ENCODE measurements at regions not wholly inside any gene's neighbourhood (a gene's known extent, or its start where the extent isn't known, plus 50 kb on each side); places are given as distances from the start of the nearest gene placed in this dataset.

DNA sequence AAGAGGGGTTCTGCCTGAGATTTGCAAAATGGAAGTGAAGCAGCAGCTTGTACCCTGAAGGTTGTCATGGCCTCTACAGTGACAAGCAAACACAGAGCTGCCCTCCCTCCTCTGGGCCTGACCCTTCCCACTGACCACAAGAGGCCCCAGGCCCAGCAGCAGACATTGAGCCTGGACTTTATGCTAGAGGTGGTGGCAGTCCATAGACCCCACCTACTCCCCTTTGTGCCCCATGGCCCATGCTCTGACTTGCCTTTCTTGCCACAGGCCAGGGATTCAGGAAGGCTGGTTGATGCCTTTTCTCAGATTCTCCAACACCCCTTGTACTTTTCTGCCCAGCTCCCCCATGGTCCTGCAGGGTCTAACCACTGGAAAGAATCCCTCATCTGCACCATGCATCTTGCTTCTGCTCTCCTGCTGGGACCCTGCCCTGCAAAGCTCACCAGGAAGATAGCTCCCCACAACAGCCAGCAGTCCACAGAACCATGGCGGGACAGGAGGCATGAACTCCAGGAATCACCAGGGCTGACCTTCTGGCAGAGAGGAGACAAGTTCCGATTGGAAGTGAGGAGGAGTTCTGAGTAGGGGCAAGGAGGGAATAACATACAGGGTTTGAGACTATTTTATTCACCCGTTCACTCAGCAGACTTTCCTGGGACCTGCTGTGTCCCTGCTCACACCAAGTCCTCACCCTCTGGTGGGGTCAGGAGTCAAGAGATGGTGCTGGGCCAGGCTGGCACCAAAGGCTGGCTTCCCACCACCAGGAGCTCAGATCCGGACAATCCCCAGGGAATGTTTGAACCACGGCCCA, 263.8 kb downstream of the SYK start:
- TF ChIP-seq POLR2AphosphoS5 (IDR thresholded peaks at IDR 0.05; ENCODE audit: low read depth) (no peak), EZH2 (IDR thresholded peaks at IDR 0.05; ENCODE audit: low read depth, unreplicated experiment) (no peak), EZH2phosphoT487 (IDR thresholded peaks at IDR 0.05; ENCODE audit: unreplicated experiment) (no peak), STAT1 (IDR thresholded peaks at IDR 0.05; ENCODE audit: unreplicated experiment) (no peak)
- TF ChIP-seq, protein P1, sequence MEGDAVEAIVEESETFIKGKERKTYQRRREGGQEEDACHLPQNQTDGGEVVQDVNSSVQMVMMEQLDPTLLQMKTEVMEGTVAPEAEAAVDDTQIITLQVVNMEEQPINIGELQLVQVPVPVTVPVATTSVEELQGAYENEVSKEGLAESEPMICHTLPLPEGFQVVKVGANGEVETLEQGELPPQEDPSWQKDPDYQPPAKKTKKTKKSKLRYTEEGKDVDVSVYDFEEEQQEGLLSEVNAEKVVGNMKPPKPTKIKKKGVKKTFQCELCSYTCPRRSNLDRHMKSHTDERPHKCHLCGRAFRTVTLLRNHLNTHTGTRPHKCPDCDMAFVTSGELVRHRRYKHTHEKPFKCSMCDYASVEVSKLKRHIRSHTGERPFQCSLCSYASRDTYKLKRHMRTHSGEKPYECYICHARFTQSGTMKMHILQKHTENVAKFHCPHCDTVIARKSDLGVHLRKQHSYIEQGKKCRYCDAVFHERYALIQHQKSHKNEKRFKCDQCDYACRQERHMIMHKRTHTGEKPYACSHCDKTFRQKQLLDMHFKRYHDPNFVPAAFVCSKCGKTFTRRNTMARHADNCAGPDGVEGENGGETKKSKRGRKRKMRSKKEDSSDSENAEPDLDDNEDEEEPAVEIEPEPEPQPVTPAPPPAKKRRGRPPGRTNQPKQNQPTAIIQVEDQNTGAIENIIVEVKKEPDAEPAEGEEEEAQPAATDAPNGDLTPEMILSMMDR (conservative IDR thresholded peaks at IDR 0.05; ENCODE audit: low read depth in 2 of 2) = no peak
